ENCODE measurements at regions not wholly inside any gene's neighbourhood (a gene's known extent, or its start where the extent isn't known, plus 50 kb on each side); places are given as distances from the start of the nearest gene placed in this dataset.

DNA sequence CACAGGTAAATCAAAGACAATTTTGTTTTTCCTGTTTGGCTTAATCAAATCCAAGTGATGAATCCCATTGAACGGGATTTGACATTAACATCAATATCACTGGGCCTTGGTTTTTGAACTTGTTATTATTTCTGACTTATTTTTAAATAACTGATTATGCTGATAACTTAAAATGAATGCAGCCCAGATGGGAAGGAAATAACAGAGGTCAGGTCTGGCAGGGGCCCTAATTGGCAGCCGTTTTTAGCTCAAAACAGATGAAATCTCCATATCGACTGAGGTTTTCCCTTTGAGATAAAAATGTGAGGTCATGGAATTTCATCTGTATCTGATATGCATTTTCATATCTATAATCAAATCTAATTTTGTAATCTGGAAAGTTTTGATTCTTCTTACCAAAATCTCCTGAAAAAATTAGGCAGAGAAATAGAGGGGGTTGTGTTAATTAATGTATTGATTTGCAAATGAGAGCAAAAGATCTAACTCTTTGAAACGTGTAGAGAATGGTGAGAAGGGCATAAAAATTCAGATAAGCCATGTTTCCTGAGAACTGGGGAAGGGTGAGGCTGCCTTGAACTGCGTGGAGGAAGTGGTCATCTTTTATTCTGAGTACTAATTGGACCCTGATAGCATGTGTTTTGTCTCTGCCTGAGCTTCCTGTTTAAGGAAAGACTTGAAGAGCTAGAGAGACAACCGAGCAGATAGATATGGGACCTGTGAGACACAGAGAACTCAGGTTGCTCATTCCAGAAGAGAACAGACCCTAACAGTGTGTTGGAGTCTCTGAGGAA is 98.2 kb upstream of the C1QTNF9B start:
- WGBS (ENCODE audit: extremely low coverage, insufficient read length, low lambda C conversion rate) = no CpG with 5 or more reads among the region's 6 CpGs
- Mint-ChIP-seq H3K27ac (no peak overlapping the region), H3K9me3 (peaks cover 9 to 10% of the 10 kb centered on the region in 2 experiments; a peak in 4 of 5 replicates), H3K4me1 (peaks cover 8% of the 10 kb centered on the region in 2 experiments), H3K36me3 (ENCODE audit: insufficient read depth in 1 of 3, low read depth in 3 of 3) (peaks cover 5 to 17% (median 7%) of the 10 kb centered on the region in 3 experiments; a peak in 5 of 7 replicates), H3K4me3 (no peak overlapping the region), H3K27me3 (ENCODE audit: low read depth) (peaks cover 8% of the 10 kb centered on the region)
- Histone ChIP-seq H2BK5ac (ENCODE audit: insufficient read length, low read length) (no peak overlapping the region), H4K8ac (replicated peaks; ENCODE audit: insufficient read length, low read depth, low read length) (no peak overlapping the region), H3K79me1 (ENCODE audit: insufficient read depth, low read depth, low read length, poor library complexity, severe bottlenecking) (no peaks in the 10 kb centered on the region), H3K18ac (ENCODE audit: insufficient read length, low read depth, low read length) (no peak overlapping the region), H3T11ph (ENCODE audit: low read length) (no peak overlapping the region), H3K9me3 (ENCODE audit: control insufficient read depth, low read depth, low read length) (no peaks in the 10 kb centered on the region), H3K23ac (ENCODE audit: insufficient read length, low read depth, low read length) (no peak overlapping the region), H3K4ac (ENCODE audit: low read depth, low read length) (no peak overlapping the region), H2BK15ac (ENCODE audit: low read depth, low read length) (no peak overlapping the region), H2BK120ac (ENCODE audit: low read depth, low read length, poor library complexity, severe bottlenecking) (no peak overlapping the region), H3K79me2 (ENCODE audit: insufficient read depth, low read length) (no peaks in the 10 kb centered on the region), H3K14ac (ENCODE audit: insufficient read depth, low read length) (no peak overlapping the region), H4K5ac (ENCODE audit: insufficient read length, low read depth, low read length) (no peak overlapping the region), H3K23me2 (ENCODE audit: insufficient read length, low read depth, low read length, poor library complexity, severe bottlenecking) (no peaks in the 10 kb centered on the region), H2AK5ac (ENCODE audit: insufficient read length, low read length) (no peak overlapping the region), H3K27ac (ENCODE audit: insufficient read length, low read depth, low read length) (no peak overlapping the region), H4K91ac (ENCODE audit: insufficient read length, low read depth, low read length) (no peak overlapping the region), H3K56ac (ENCODE audit: insufficient read length, low read depth, low read length) (no peak overlapping the region), H2BK20ac (ENCODE audit: low read depth, low read length, poor library complexity, severe bottlenecking) (no peak overlapping the region), H3K4me1 (ENCODE audit: insufficient read depth, low read length) (peaks cover 3% of the 10 kb centered on the region; the same call in 1 of the 2 replicates), H2AFZ (ENCODE audit: low read length) (no peak overlapping the region), H3K27me3 (ENCODE audit: insufficient read depth, low read length) (no peaks in the 10 kb centered on the region), H3K9ac (ENCODE audit: extremely low read depth, insufficient read length, low read length) (no peak overlapping the region), H2BK12ac (ENCODE audit: insufficient read length, low read depth, low read length) (no peak overlapping the region), H4K20me1 (ENCODE audit: control insufficient read depth, insufficient read depth, insufficient read length) (no peaks in the 10 kb centered on the region), H3K4me2 (ENCODE audit: insufficient read depth, insufficient read length, low read length) (no peak overlapping the region)
- no peak for DNase-seq
- TF ChIP-seq CTCF (conservative IDR thresholded peaks at IDR 0.05) = no peak
